Prostate gland (tissue), 2 donors: ENCODE measurements at regions not wholly inside any gene's neighbourhood (a gene's known extent, or its start where the extent isn't known, plus 50 kb on each side); places are given as distances from the start of the nearest gene placed in this dataset.

ENCODE experiments used
- DNase-seq: peaks from one replicate; pipeline ENCODE4 v3.0.0-alpha.2; 2019; ENCODE audit warnings: low spot score
- H3K27ac ChIP-seq, 2 donors: fragments of 200-600 bp; sonication (generic); 2 replicates each; pipeline ENCODE4 v1.5.1; 2017 to 2019
- H3K27me3 ChIP-seq: fragments of 200-600 bp; sonication (generic); replicated peaks from 2 replicates; pipeline ENCODE4 v1.5.1; 2019; ENCODE audit not compliant: insufficient read depth
- H3K36me3 ChIP-seq, 2 donors: fragments of 200-600 bp; sonication (generic); 1 replicate in 1 of 2; 2 replicates in 1 of 2; pipeline versions ENCODE4 v1.5.1 to v1.8.1; 2017 to 2019
- H3K4me1 ChIP-seq: fragments of 200-600 bp; sonication (generic); replicated peaks from 2 replicates; pipeline ENCODE4 v1.5.1; 2019
- H3K4me3 ChIP-seq, 2 donors: fragments of 200-600 bp; sonication (generic); 2 replicates each; pipeline ENCODE4 v1.5.1; 2017 to 2019
- H3K9me3 ChIP-seq: fragments of 200-600 bp; sonication (generic); 2 replicates; pipeline ENCODE4 v1.5.1; 2017
- CTCF ChIP-seq, 4 experiments: fragments of 200-600 bp in 2 of 4; fragments of 450-650 bp in 2 of 4; sonication (generic) in 2 of 4; IDR thresholded peaks; 1 replicate in 3 of 4; 2 replicates in 1 of 4; pipeline ENCODE4 v1.5.1; 2016 to 2019; ENCODE audit warnings: antibody characterized with exemption in 4 of 4, mild to moderate bottlenecking in 2 of 4, moderate library complexity in 2 of 4
- POLR2A ChIP-seq: fragments of 450-650 bp; IDR thresholded peaks from one replicate; pipeline ENCODE4 v1.6.1; 2016; ENCODE audit warnings: antibody characterized with exemption, mild to moderate bottlenecking
- POLR2AphosphoS5 ChIP-seq: sonication (generic); formaldehyde crosslinking; IDR thresholded peaks from one replicate; pipeline ENCODE4 v1.6.1; 2017; ENCODE audit warnings: antibody characterized with exemption
- WGBS: methylation state at CpG from one replicate; pipeline ENCODE4 v1.1.5; 2018; 5-methylcytosine and 5-hydroxymethylcytosine counted together
- intact Hi-C: fragments of 100-400 bp; cut with DNase I; formaldehyde crosslinking; loops from one replicate; pipeline ENCODE4 v1.14.2; 2022

- 89% methylated on average over 10 of the region's 11 CpGs for WGBS
- Histone ChIP-seq H3K36me3 (no peaks in the 10 kb centered on the region), H3K4me1 (no peaks in the 10 kb centered on the region), H3K27ac (no peak overlapping the region), H3K9me3 (no peaks in the 10 kb centered on the region), H3K27me3 (no peaks in the 10 kb centered on the region), H3K4me3 (no peak overlapping the region)
- intact Hi-C loops: no loop called here
- no peak for TF ChIP-seq POLR2A
- no peak for TF ChIP-seq POLR2AphosphoS5
- no peak for TF ChIP-seq CTCF (IDR thresholded peaks at IDR 0.05)
- DNase-seq: no peak
Measured at GRCh38 chr14:105937253-105938054, 411.1 kb downstream of the TMEM121 start.

GRCh38 chr14:105938055-105938863 lies 411.9 kb downstream of the TMEM121 start:
- 87% methylated on average over 17 of the region's 17 CpGs for WGBS
- TF ChIP-seq CTCF (IDR thresholded peaks at IDR 0.05): no peak
- TF ChIP-seq POLR2AphosphoS5: no peak
- TF ChIP-seq POLR2A: no peak
- Histone ChIP-seq H3K27me3 (no peaks in the 10 kb centered on the region), H3K36me3 (no peaks in the 10 kb centered on the region), H3K4me1 (no peaks in the 10 kb centered on the region), H3K4me3 (no peak overlapping the region), H3K27ac (no peak overlapping the region), H3K9me3 (no peaks in the 10 kb centered on the region)
- intact Hi-C loops: no loop called here
- DNase-seq: no peak

- Histone ChIP-seq H3K27ac (no peak overlapping the region), H3K4me3 (no peak overlapping the region), H3K4me1 (no peaks in the 10 kb centered on the region), H3K27me3 (no peaks in the 10 kb centered on the region), H3K36me3 (no peaks in the 10 kb centered on the region), H3K9me3 (no peaks in the 10 kb centered on the region)
- no peak for DNase-seq
- 30% methylated on average over 1 of the region's 1 CpG for WGBS
- TF ChIP-seq POLR2A: no peak
- no peak for TF ChIP-seq CTCF (IDR thresholded peaks at IDR 0.05)
- no peak for TF ChIP-seq POLR2AphosphoS5
- intact Hi-C loops: no loop called here
Measured at GRCh38 chr14:105938959-105939358, 412.6 kb downstream of the TMEM121 start.

GRCh38 chr14:105939810-105940508 lies 413.6 kb downstream of the TMEM121 start:
- Histone ChIP-seq H3K9me3 (no peaks in the 10 kb centered on the region), H3K27me3 (no peaks in the 10 kb centered on the region), H3K36me3 (no peaks in the 10 kb centered on the region), H3K4me3 (no peak overlapping the region), H3K27ac (no peak overlapping the region), H3K4me1 (no peaks in the 10 kb centered on the region)
- DNase-seq: no peak
- intact Hi-C loops: loop anchor here (5.0 kb wide), 1 partner anchor 258 kb away; no protein-coding TSS in a partner anchor
- TF ChIP-seq POLR2A (no peak), CTCF (IDR thresholded peaks at IDR 0.05) (no peak), POLR2AphosphoS5 (no peak)
- 72% methylated on average over 12 of the region's 12 CpGs for WGBS
